Kidney epithelial cell (primary cell): ENCODE measurements at regions not wholly inside any gene's neighbourhood (a gene's known extent, or its start where the extent isn't known, plus 50 kb on each side); places are given as distances from the start of the nearest gene placed in this dataset.

ENCODE experiments used
- DNase-seq: peaks from one replicate; pipeline ENCODE4 v3.0.0-alpha.2; 2010; ENCODE audit warnings: low read depth
- H3K27me3 ChIP-seq: 2 replicates; pipeline ENCODE4 v1.6.0; 2011; ENCODE audit warnings: low read length; ENCODE audit not compliant: control insufficient read depth, insufficient read depth
- H3K36me3 ChIP-seq: 2 replicates; pipeline ENCODE4 v1.5.1; 2011; ENCODE audit warnings: low read length; ENCODE audit not compliant: control insufficient read depth, insufficient read depth
- H3K4me3 ChIP-seq: 2 replicates; pipeline ENCODE4 v1.5.1; 2011; ENCODE audit warnings: low read depth, mild to moderate bottlenecking, control low read depth, low read length
- CTCF ChIP-seq: IDR thresholded peaks from 2 replicates; pipeline ENCODE4 v1.5.1; 2011; ENCODE audit warnings: mild to moderate bottlenecking, moderate library complexity, low read length, control low read depth, inconsistent platforms; ENCODE audit not compliant: insufficient read depth, poor library complexity, severe bottlenecking

- DNase-seq, result no peak
- Histone ChIP-seq H3K27me3 (no peaks in the 10 kb centered on the region), H3K4me3 (no peak overlapping the region), H3K36me3 (no peaks in the 10 kb centered on the region)
- no peak for TF ChIP-seq CTCF
Measured at GRCh38 chr19:56995303-56995702, 124.5 kb upstream of the USP29 start.

GRCh38 chr19:57002195-57002601 lies 117.6 kb upstream of the USP29 start:
- no peaks in the 10 kb centered on the region for H3K27me3 ChIP-seq
- no peak overlapping the region for H3K4me3 ChIP-seq
- no peak for DNase-seq
- TF ChIP-seq CTCF, result no peak
- H3K36me3 ChIP-seq, result no peaks in the 10 kb centered on the region

GRCh38 chr19:57002710-57003109 lies 117.1 kb upstream of the USP29 start:
- Histone ChIP-seq H3K36me3 (no peaks in the 10 kb centered on the region), H3K27me3 (no peaks in the 10 kb centered on the region), H3K4me3 (no peak overlapping the region)
- no peak for DNase-seq
- no peak for TF ChIP-seq CTCF

GRCh38 chr19:57004418-57004817 lies 115.4 kb upstream of the USP29 start:
- no peak for DNase-seq
- H3K36me3 ChIP-seq, result no peaks in the 10 kb centered on the region
- TF ChIP-seq CTCF, result no peak
- no peak overlapping the region for H3K4me3 ChIP-seq
- no peaks in the 10 kb centered on the region for H3K27me3 ChIP-seq

GRCh38 chr19:57008432-57008831 lies 111.4 kb upstream of the USP29 start:
- TF ChIP-seq CTCF, result no peak
- Histone ChIP-seq H3K36me3 (no peaks in the 10 kb centered on the region), H3K27me3 (no peaks in the 10 kb centered on the region), H3K4me3 (no peak overlapping the region)
- no peak for DNase-seq

GRCh38 chr19:57010541-57010940 lies 109.2 kb upstream of the USP29 start:
- Histone ChIP-seq H3K27me3 (no peaks in the 10 kb centered on the region), H3K36me3 (no peaks in the 10 kb centered on the region), H3K4me3 (no peak overlapping the region)
- no peak for TF ChIP-seq CTCF
- DNase-seq, result no peak
